HT1080 (cell line): ENCODE measurements at regions not wholly inside any gene's neighbourhood (a gene's known extent, or its start where the extent isn't known, plus 50 kb on each side); places are given as distances from the start of the nearest gene placed in this dataset.
"Not testable (repeated sequence)": the region's sequence is repeated elsewhere in the genome, so short reads cannot be mapped to it uniquely, and the experiment has no call there.

Source experiments
- DNase-seq: peaks from one replicate; pipeline ENCODE4 v3.0.0-alpha.2; 2015; ENCODE audit warnings: low read depth

GRCh38 chr14:97071177-97071576 lies 274.0 kb downstream of the VRK1 start:
- DNase-seq: no peak

GRCh38 chr14:97073622-97074021 lies 276.4 kb downstream of the VRK1 start:
- no peak for DNase-seq

GRCh38 chr14:97074456-97074855 lies 277.3 kb downstream of the VRK1 start:
- no peak for DNase-seq

GRCh38 chr14:97074856-97075255 lies 277.7 kb downstream of the VRK1 start:
- no peak for DNase-seq

- DNase-seq: peak; percentile 94
Observed at GRCh38 chr14:97077253-97077653, 280.1 kb downstream of the VRK1 start.

GRCh38 chr14:97077687-97078086 lies 280.5 kb downstream of the VRK1 start:
- DNase-seq: no peak

DNA sequence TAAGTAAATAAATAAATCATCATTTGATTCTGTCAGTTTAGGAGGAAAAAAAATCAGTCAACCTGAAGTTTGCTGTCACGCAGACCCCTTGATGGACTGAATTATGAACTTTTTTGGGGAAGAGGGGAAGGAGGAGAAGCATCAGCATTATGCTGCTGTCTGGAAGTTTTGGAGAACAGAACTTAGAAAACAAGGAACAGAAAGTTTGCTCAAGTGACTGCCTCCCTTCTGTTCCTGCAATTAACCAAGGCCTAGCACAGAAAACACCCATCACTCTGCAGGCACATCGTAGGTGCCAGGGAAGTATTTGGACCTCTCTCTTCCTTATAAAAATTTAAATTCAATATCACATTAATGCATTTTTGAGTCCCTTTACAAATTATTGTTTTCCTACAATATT lies 283.8 kb downstream of the VRK1 start:
- DNase-seq: no peak

GRCh38 chr14:97095269-97095668 lies 298.1 kb downstream of the VRK1 start:
- no peak for DNase-seq

- no peak for DNase-seq
Observed at GRCh38 chr14:97097296-97097695, 300.1 kb downstream of the VRK1 start.

DNA sequence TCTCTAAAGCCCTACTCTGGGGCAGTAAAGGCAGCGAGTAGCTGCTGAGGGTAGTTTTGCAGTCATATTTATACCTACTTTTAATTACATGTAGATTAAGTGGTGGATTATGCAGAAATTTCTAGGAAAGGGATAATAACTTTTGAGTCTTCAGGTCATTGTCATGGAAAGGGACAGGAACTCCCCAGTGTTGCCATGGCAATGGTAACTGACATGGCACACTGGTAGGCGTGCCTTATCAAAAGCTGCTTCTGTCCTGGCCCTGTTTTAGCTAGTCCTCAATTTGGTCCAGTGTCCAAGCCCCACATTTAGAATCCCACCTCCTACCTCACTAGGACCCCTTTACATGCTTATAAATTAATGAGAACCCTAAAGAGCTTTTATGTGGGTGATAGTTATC lies 303.1 kb downstream of the VRK1 start:
- no peak for DNase-seq

DNA sequence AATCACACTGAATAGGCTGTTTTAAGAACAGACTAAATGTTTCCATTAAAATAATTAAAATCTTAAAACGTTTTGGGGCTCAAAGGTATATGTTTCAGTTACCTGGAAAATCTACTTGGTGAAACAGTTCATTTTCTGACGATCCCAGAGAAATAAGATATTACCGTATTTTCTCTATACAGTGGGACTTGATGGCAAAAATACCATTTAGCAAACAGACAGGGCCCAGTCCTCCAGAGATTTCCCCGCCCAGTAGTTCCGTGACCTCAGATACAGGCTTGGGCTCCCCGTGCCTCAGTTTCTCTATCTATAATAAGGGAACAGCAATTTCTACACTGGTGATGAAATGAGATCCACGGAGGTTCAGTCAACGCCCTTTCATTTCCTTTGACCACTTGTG lies 304.4 kb downstream of the VRK1 start:
- no peak for DNase-seq

- DNase-seq: no peak
Observed at GRCh38 chr14:97104029-97104428, 306.8 kb downstream of the VRK1 start.

DNA sequence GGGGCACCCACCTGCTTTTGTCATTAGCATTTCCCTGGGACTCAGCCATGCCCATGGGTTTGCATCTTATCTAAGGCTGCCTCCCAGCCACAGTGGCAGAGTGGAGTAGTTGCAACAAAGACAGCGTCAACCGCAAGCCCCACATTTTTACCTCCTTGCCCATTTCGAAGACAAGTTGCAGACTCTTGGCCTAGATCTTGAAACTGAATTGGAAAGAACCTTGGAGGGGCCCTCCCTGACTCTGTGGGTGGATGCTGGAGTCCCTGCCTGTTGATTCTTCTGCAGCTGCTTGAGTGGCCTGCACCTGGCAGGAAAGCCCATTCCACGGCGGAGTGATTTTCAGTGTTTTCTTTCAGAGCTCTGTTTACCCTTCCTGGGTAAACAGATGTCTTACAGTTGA lies 309.0 kb downstream of the VRK1 start:
- DNase-seq: no peak

- DNase-seq: no peak
Observed at GRCh38 chr14:97106609-97107008, 309.4 kb downstream of the VRK1 start.

GRCh38 chr14:97107080-97107479 lies 309.9 kb downstream of the VRK1 start:
- DNase-seq: peak; percentile 95

DNA sequence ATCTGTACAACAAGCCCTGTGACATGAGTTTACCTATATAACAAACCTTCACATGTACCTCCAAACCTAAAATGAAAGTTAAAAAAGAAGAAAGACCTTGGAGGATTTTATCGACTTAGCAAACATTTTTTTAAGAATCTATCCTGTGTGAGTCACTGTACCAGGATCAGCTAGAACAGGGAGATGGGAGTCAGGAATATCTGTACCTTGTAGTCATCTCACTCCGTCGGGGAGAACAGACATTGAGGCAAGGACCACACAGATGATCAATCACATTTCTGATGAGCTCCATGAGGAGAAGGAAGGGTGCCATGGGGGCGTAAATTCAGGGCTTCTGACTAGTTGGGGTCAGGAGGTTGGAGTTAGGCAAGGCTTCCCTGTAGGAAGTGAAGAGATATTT lies 310.6 kb downstream of the VRK1 start:
- peak; percentile 58 for DNase-seq

- DNase-seq: no peak
Observed at GRCh38 chr14:97109234-97109633, 312.1 kb downstream of the VRK1 start.

DNA sequence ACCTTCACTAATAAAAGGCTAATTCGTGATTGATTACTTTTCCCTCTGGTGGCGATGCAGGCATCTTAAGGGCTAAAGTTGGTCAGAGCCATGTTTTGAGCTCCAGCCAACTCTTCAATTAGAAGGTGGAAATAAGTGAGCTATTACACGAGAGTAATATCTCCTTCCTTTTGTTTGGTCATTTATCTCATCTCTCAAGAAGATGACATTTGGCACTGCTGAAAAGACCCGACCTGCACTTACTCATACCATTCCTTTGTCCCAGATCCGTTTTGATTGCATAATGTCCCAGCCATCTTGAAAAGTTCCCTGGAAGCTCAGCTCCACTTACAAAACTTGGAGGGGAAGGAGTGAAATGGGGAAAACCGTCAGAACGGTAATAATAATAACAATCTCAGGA lies 316.2 kb downstream of the VRK1 start:
- no peak for DNase-seq

- peak; percentile 32 for DNase-seq
Observed at GRCh38 chr14:97116546-97116945, 319.4 kb downstream of the VRK1 start.

- DNase-seq: no peak
Observed at GRCh38 chr14:97117693-97118092, 320.5 kb downstream of the VRK1 start.

GRCh38 chr14:97120204-97120603 lies 323.0 kb downstream of the VRK1 start:
- no peak for DNase-seq

DNA sequence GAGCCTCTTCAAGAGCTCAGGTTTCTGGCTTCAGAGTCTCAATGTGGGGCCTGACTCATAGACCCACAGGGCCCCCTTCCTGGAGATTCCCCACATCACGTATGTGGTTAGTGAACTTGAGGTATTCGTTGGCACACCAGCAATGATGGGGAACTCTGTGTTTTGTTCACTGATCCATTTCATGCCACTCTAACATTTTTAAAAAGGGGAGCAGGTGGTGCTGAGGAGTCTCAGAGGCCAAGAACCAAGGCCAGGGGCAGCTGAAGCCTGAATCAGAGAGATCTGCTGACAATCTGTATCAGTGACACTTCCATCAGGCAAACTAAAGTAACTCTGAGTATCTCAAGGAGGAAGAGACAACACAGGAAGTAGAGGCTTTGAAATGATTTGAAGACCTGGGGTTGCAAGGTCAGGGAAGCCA lies 323.4 kb downstream of the VRK1 start:
- peak; percentile 65 for DNase-seq

- no peak for DNase-seq
Observed at GRCh38 chr14:97129639-97130038, 332.5 kb downstream of the VRK1 start.

GRCh38 chr14:97135847-97136246 lies 338.7 kb downstream of the VRK1 start:
- DNase-seq: not testable (repeated sequence)
